GM19328 (cell line): ENCODE measurements at regions not wholly inside any gene's neighbourhood (a gene's known extent, or its start where the extent isn't known, plus 50 kb on each side); places are given as distances from the start of the nearest gene placed in this dataset.

ENCODE experiments used
- ATAC-seq: cut with Tn5 transposase; IDR thresholded peaks from one replicate; pipeline ENCODE4 v1.9.1; 2021; ENCODE audit warnings: mild to moderate bottlenecking, moderate library complexity; ENCODE audit not compliant: unreplicated experiment

DNA sequence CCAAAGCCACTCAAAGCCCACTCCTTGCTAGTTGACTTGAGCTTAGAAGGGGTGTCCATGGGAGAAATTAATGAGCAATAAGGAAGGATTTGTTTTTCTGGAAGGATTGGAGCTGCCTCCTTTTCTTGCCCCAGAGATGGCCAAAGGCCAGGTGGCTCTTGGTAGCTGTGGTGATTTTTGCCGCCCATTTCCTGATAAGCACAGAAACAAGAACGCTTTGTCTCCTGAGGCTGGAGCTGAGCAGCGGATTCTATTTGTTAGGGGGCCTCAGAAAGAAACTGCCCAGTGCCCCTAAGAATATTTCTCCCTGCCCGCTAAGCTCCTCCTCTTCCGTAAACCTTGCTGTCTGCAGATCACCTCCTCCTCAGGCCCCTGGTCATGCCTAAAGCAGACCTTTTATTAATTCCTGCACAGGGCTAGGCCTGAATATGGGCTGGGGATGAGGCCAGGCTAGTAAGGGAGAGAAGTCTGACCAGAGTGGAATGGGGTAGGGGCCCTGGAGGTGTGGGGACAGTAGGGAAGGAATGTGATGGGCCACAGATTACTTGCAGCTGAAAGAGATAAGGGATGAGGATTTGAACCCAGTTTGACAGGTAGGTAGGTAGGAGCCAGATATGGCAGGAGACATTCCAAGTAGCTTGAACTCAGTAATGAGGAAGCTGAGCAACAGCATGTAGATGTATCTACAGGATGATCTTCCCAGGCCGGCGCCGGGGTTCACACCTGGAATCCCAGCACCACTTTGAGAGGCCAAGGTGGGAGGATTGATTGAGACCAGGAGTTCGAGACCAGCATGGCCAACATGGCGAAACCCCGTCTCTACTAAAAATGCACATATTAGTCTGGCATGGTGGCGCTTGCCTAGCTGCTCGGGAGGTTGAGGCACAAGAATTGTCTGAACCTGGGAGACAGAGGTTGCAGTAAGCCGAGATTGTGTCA lies 71.2 kb upstream of the NAA20 start:
- ATAC-seq = no peak

- ATAC-seq = peak; percentile 43
These were observed 69.4 kb upstream of the NAA20 start for GRCh38 chr20:19947611-19948264.

DNA sequence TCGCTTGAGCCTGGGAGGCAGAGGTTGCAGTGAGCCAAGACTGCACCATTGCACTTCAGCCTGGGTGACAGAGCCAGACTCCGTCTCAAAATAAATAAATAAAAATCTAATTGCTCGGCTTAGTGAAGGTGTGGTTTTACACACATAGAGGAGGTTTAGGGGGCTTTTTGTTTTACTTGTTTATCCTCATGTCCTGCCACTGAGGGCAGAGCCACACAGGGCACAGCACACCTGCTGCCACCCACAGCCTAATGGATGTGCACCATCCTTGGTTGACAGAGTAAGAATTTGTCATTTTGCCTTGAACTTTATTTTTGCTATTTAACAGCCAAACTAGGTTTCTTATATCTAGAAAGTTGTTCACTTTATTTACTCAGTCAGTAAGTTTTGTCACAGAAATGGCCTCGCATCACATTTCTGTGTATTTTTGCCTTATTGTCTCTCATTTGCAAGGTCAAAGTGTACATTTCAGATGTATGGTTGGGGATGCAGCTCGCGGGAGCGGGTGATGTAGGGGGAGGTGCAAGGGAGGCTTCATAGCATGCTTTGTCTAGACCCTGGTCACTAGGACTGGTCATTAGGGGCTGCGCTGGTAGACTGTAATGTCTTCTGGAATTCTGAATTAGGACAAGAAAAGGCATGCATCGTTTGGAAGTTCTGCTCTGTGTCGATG lies 67.8 kb upstream of the NAA20 start:
- no peak for ATAC-seq

DNA sequence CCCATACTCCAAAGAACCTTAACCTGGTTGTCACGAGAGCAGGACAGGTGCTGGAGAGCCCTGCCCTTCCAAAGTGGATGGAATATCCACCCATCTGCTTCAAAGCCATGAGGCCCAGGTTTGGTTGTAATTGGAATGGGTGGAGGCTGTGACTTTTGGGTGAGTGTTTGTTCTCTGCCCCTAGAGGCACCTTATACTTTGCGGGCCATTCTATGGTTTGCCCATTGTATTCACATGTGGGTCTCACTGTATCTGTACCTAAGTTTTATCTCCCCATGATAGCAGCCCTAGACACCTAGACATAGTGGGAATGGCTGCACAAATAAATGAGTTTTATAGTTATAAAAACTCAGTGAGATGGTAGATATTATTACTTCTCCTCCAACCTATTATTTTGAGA lies 67.1 kb upstream of the NAA20 start:
- ATAC-seq = no peak

DNA sequence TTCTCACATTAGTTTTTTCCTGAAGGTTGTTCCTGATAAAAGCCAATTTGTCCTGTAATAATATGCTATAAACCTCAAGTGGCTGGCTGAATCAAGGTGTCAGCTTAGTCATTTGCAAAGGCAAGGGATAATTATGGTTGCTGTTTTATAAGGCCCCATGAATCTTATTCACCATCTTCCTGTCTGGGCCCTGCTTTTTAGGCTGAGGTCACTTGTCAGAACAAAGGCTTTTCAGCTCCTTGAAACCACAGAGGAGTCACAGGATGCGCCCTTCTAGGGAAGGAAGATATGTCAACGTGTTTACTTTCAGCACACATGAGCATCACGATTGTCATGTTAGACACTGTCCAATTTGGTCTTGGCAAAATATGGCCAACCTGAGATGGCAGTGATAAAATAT lies 64.8 kb upstream of the NAA20 start:
- no peak for ATAC-seq

DNA sequence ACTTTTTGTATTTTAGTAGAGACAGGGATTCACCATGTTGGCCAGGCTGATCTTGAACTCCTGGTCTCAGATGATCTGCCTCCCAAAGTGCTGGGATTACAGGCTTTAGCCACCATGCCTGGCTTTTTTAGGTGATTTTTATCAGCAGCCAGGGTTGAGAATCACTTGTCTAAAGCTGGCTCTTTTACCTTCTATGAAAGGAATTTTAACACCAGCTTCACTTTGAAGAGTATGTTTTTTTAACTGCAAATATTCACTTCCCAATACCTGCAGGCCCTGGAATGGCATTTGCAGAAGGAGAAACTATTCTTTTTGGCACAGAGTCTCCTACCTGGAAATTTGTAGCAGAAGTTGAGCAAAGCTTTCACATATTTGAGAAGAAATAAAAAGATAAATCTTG lies 63.6 kb upstream of the NAA20 start:
- ATAC-seq = no peak

- ATAC-seq = no peak
These were observed 60.2 kb upstream of the NAA20 start for GRCh38 chr20:19956976-19957375.

GRCh38 chr20:19958219-19958618 lies 58.9 kb upstream of the NAA20 start:
- no peak for ATAC-seq

DNA sequence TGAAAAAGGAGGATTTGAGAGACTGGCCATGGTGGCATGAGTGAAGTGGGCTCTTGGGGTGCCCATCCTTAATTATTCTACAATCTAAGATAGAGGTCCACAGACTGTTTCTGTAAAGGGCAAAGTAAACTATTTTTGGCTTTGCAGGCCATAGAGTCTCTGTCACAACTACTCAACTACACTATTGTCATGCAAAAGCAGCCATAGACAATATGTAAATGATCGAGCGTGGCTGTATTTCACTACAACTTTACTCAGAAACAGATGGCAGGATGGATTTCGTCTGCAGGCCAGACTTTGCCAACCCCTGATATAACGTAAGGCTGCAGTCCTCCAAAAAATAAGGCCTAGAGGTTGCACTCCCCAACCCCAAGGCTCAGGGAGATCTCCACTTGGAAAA lies 58.2 kb upstream of the NAA20 start:
- ATAC-seq = no peak

DNA sequence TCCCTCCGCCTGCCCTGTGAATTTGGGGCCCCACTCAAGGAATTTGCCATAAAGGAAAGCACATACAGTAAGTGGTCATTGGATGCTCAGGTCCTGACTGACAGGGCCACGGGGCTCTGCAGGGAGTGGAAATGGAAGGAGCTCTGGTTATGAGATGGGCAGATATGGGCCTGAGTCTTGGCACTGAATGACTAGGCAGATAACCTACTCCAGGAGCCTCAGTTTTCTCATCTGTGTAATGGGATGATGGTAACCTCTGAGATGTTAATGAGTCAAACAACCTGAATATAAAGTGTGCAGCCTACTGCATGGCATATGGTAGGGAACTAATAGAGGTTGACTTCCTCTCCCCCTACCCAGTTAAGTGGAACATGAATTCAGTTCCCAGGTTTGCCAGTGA lies 56.4 kb upstream of the NAA20 start:
- no peak for ATAC-seq

DNA sequence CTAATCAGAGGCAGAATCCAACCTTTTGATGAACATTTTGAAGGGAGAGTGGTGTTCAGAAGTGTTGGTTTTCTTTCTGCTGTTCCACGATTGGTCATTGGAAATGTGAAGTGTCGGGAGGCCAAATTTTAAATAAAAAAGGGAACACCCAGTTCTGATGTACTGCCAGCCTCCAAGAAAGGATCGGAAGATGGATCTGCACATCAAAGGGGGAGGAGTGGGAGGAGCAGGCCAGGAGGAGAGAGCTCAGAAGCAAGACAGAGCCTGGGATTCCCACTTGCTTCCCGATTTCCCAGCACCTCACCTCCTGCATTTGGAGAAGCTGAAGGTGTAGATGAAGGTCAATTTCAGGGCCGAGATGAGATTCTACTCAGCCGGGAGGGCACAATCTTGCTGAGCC lies 55.9 kb upstream of the NAA20 start:
- ATAC-seq = no peak

DNA sequence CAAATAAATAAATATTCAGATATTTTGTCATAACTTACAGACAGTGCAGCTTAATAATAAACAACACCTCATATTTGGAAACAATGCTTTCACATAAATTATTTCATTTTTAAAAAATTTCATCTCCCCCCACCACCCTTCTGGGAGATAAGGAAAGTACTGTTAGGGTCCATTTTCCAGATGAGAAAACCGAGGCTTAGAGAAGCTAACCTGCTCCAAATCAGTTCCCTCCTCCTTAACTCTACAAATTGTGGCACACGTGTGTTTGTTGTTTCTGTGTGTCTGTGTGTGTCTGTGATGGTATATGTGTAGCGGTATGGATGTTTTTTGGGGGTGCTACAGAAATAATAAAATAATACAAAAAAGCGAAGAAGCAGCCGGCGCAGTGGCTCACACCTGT lies 54.2 kb upstream of the NAA20 start:
- ATAC-seq = no peak

GRCh38 chr20:19964289-19965265 lies 52.6 kb upstream of the NAA20 start:
- ATAC-seq = no peak

GRCh38 chr20:19966840-19967239 lies 50.3 kb upstream of the NAA20 start:
- no peak for ATAC-seq
